ENCODE measurements at regions not wholly inside any gene's neighbourhood (a gene's known extent, or its start where the extent isn't known, plus 50 kb on each side); places are given as distances from the start of the nearest gene placed in this dataset.
"Not testable (repeated sequence)": the region's sequence is repeated elsewhere in the genome, so short reads cannot be mapped to it uniquely, and the experiment has no call there.

DNA sequence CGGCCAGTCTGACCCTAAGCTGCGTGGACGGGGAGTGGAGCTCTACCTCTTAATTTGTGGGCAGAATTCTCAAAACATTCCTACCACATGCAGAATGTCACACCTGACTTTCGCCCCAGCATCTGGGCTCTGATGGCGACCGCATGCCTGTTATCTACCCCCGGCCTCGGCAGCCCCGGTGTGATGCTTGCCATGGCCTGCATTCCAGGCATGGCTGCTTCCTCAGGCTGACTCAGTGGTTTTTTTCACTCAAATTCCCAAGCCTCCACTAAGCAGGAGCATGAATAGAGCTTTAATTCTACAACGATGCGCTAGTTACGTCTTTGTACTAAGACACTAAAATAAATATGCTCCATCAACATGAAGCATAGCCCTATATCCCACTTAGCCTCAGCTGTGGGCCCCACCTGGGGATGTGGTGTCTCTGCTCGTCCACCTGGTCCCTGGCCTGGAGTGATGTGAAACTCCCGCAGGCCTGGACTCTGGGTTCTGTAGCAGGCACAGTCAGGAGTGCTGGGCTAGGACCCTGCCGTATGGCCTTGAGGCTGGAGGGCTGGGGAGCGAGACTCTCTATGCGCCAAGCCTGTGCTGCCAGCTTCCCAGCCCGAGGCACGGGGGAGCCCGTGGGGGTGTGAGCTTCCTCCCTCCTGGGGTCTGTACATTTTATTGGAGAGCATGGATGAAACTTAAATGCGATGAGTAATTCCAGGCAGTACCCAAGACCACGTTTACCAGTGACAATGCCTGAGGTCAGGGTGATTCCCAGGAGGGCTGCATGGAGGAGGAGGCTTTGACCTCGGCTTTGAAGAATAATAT, 153.2 kb downstream of the CTTN start:
- ChIA-PET POLR2A (no interaction called here), CTCF (no interaction called here)
- Mint-ChIP-seq H3K27ac (no peak overlapping the region), H3K27me3 (ENCODE audit: low read depth) (no peaks in the 10 kb centered on the region), H3K36me3 (ENCODE audit: low read depth) (no peaks in the 10 kb centered on the region), H3K9me3 (ENCODE audit: insufficient read depth) (no peaks in the 10 kb centered on the region), H3K4me3 (no peak overlapping the region), H3K4me1 (ENCODE audit: low read depth) (no peaks in the 10 kb centered on the region)
- DNase-seq, result no peak
- ATAC-seq, result no peak

DNA sequence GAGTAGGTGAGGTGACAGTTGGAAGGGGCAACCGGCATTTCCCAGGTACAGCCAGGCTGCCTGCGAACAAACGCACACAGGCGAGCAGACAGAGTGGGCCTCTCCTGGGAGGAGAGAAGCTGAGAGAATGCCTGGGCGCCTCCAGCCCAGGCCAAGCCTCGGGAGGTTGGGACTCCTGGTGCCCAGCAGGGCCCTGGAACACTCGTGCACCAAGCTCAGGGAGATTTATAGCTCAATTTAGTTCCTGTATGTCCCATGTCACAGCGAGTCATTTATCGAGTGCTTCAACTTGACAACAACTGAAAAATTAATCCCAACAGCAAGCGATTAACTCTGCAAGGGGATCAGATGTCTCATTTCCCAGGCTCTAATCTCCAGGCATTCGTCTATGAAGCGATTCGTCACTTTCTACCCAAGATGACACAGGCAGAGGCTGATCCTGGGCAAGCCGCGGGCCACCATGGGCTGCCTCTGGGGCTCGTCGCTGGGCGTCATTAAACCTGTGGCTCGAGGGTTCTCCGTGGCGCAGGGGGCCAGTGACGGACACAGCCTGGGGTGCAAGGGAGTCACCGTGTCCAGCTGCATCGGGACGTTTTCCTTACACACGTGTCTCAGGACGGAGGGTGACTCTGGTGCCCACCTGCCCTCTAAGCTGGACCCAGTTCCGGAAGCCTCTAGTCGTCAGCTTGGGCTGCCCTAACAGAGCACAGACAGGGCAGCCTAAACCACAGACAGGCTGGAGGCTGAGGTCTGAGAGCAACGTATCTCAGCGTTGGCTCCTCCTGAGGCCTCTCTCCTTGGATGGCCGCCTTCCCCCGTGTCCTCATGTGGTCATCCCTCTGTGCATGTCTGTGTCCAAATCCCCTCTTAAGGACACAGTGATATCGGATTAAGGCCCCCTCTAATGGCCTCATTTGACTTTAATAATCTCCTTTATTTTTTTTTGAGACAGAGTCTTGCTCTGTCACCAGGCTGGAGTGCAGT, 154.1 kb downstream of the CTTN start:
- ATAC-seq (no peak), DNase-seq (no peak)
- Mint-ChIP-seq H3K27ac (no peak overlapping the region), H3K4me1 (ENCODE audit: low read depth) (no peaks in the 10 kb centered on the region), H3K27me3 (ENCODE audit: low read depth) (no peaks in the 10 kb centered on the region), H3K36me3 (ENCODE audit: low read depth) (no peaks in the 10 kb centered on the region), H3K4me3 (no peak overlapping the region), H3K9me3 (ENCODE audit: insufficient read depth) (no peaks in the 10 kb centered on the region)
- ChIA-PET CTCF (no interaction called here), POLR2A (no interaction called here)

DNA sequence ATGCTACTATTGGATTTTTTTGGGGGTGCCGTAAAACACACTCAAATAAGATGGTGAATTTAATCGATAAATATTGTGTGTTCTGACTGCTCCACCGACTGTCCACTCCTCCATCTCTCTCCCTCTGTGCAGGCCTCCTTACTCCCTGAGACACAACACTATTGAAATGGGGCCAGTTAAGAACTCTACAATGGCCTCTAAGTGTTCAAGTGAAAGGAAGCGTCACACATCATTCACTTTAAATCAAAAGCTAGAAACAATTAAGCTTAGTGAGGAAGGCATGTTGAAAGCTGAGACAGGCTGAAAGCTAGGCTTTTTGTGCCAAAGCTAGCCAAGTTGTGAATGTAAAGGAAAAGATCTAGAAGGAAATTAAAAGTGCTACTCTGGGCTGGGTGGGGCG, 156.7 kb downstream of the CTTN start:
- Mint-ChIP-seq H3K4me3 (no peak overlapping the region), H3K9me3 (ENCODE audit: insufficient read depth) (no peaks in the 10 kb centered on the region), H3K27me3 (ENCODE audit: low read depth) (no peaks in the 10 kb centered on the region), H3K36me3 (ENCODE audit: low read depth) (no peaks in the 10 kb centered on the region), H3K4me1 (ENCODE audit: low read depth) (no peaks in the 10 kb centered on the region), H3K27ac (no peak overlapping the region)
- no peak for ATAC-seq
- ChIA-PET CTCF (interaction anchor here (1.2 kb wide), 1 partner anchor 10 kb away, joined by 3 read pairs; no protein-coding TSS in a partner anchor), POLR2A (no interaction called here)
- no peak for DNase-seq

DNA sequence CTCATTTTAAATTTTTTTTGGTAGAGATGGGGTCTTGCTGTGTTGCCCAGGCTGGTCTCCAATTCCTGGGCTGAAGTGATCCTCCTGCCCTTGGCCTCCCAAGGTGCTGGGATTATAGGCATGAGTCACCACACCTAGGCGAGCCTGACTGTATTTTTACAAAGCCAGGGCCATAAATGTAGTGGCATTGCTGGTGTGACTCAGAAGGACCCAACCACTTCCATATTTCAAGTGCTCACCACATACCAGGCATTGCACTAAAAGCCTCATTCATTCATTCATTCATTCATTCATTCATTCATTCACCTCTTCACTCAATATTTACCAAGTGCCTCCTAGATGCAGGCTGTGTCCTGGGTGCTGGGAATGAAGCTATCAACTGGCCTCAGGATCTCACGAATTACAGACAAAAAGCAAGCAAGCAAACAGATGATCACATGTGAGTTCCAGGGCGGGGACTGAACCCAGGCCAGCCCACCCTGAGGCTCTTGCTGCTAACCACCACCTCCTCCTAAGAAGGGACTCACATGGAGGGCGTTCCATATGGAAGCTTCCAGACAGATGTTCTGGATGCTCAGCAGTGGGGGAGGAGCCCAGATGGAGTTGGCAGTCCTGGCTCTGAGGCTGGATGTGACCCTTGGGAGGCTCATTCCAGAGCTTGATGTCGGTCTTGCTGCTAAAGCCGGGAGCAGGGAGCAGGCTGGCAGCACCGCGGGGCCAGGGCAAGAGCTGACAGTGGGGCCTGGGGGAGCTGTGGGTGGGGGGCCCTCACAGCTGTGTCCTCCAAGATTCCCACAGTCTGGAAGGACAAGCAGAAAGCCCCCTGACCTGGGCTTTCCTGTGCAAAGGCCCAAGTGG, 158.8 kb downstream of the CTTN start:
- no peaks in the 10 kb centered on the region for H3K4me1 Mint-ChIP-seq (ENCODE audit: low read depth)
- no peak for DNase-seq
- CTCF ChIA-PET, result no interaction called here

DNA sequence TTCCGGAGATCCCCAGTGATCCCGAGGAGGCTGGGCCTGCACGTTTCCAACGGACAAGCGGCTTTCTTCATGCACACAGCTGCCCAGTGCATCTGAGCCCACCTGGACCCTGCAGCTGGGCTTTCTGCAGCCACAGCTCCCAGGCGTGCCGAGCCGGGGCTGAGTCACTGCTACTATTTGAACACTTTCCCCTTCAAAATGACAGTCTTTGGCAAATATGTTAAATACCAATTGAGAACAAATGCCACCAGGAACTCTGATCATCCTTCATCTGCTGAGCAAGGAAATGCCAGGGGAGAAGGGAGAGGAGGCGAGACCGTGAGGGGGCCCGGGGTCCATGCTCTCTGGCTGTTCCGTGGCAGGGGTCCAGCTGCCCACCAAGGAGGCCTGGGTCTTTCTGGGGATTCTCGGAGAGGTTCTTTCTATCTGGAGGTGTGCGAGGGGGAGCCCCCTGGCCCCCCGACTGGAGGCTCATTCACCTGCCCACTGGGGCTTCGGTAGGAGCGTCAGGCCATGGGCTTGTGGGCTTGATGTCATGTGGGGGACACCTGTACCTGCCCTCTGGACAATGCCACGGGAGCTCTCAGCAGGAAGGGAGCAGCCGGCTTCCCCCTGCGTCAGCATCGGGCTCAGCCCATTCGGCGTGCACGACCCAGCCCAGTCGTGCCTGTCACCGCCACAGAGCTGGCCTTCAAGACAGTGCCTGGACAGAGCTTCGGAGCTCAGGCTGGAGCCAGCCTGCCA, 159.6 kb downstream of the CTTN start:
- Mint-ChIP-seq H3K9me3 (ENCODE audit: insufficient read depth) (no peaks in the 10 kb centered on the region), H3K27ac (no peak overlapping the region), H3K36me3 (ENCODE audit: low read depth) (no peaks in the 10 kb centered on the region), H3K27me3 (ENCODE audit: low read depth) (no peaks in the 10 kb centered on the region), H3K4me1 (ENCODE audit: low read depth) (no peaks in the 10 kb centered on the region), H3K4me3 (no peak overlapping the region)
- DNase-seq, result no peak
- no peak for ATAC-seq
- ChIA-PET CTCF (no interaction called here), POLR2A (no interaction called here)

More for the DNA sequence above, 158.8 kb downstream of the CTTN start:
- POLR2A ChIA-PET, result no interaction called here
- Mint-ChIP-seq H3K36me3 (ENCODE audit: low read depth) (no peaks in the 10 kb centered on the region), H3K27ac (no peak overlapping the region), H3K4me3 (no peak overlapping the region), H3K27me3 (ENCODE audit: low read depth) (no peaks in the 10 kb centered on the region), H3K9me3 (ENCODE audit: insufficient read depth) (no peaks in the 10 kb centered on the region)
- no peak for ATAC-seq

DNA sequence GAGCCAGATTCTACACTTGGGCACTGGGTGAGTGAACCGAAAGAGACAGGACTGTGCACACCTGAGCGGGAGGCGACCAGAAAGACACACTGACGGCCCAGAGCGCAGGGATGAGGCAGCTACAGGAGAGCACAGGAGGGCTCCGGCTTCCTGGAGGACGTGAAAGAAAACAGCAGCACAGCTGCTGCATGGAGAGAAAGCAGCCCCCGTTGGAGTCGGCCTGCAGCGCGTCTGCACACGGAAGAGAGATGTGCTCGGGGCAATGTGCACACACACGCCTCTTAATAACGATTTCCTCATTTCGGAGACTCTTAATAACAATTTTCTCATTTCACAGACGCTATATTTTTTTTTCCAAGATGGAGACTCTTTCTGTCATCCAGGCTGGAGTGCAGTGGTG, 160.4 kb downstream of the CTTN start:
- Mint-ChIP-seq H3K4me1 (ENCODE audit: low read depth) (no peaks in the 10 kb centered on the region), H3K4me3 (no peak overlapping the region), H3K27me3 (ENCODE audit: low read depth) (no peaks in the 10 kb centered on the region), H3K9me3 (ENCODE audit: insufficient read depth) (no peaks in the 10 kb centered on the region), H3K36me3 (ENCODE audit: low read depth) (no peaks in the 10 kb centered on the region), H3K27ac (no peak overlapping the region)
- POLR2A ChIA-PET, result no interaction called here
- CTCF ChIA-PET, result no interaction called here
- no peak for DNase-seq
- no peak for ATAC-seq

DNA sequence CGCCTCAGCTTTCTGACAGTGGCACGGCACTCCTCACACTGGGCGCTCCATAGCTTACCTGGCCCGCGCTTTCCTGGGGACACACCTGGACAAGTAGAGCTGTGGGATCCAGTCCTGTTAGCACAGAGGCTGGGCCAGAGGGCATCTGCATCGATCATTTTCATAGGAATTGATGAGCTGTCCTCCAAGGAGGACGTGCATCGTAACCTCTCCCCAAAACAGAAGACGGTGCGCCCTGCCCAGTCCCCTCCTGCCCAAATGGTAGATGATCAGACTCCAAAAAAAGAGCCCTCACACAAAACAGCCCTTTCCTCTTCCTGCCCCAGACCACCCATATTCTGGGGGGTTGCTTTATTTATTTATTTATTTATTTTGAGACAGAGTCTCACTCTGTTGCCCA, 161.2 kb downstream of the CTTN start:
- ChIA-PET POLR2A (no interaction called here), CTCF (no interaction called here)
- Mint-ChIP-seq H3K9me3 (ENCODE audit: insufficient read depth) (no peaks in the 10 kb centered on the region), H3K36me3 (ENCODE audit: low read depth) (no peaks in the 10 kb centered on the region), H3K27ac (no peak overlapping the region), H3K4me1 (ENCODE audit: low read depth) (no peaks in the 10 kb centered on the region), H3K4me3 (no peak overlapping the region), H3K27me3 (ENCODE audit: low read depth) (no peaks in the 10 kb centered on the region)
- DNase-seq (no peak), ATAC-seq (no peak)

DNA sequence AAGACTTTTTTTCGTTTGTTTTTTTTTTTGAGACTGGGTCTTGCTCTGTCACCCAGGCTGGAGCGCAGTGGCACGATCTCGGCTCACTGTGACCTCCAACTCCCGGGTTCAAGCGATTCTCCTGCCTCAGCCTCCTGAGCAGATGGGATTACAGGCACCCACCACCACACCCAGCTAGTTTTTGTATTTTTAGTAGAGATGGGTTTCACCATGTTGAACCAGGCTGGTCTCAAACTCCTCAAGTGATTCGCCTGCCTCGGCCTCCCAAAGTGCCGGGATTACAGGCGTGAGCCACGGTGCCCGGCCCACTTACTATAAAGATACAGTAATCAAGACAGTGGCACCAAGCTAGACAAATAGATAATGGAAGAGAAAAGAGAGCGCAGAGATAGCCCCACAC, 162.3 kb downstream of the CTTN start:
- ATAC-seq; POLR2A ChIA-PET; CTCF ChIA-PET; H3K27ac Mint-ChIP-seq; H3K4me1 Mint-ChIP-seq (ENCODE audit: low read depth); H3K27me3 Mint-ChIP-seq (ENCODE audit: low read depth); H3K4me3 Mint-ChIP-seq; H3K36me3 Mint-ChIP-seq (ENCODE audit: low read depth); H3K9me3 Mint-ChIP-seq (ENCODE audit: insufficient read depth); DNase-seq: not testable (repeated sequence)

DNA sequence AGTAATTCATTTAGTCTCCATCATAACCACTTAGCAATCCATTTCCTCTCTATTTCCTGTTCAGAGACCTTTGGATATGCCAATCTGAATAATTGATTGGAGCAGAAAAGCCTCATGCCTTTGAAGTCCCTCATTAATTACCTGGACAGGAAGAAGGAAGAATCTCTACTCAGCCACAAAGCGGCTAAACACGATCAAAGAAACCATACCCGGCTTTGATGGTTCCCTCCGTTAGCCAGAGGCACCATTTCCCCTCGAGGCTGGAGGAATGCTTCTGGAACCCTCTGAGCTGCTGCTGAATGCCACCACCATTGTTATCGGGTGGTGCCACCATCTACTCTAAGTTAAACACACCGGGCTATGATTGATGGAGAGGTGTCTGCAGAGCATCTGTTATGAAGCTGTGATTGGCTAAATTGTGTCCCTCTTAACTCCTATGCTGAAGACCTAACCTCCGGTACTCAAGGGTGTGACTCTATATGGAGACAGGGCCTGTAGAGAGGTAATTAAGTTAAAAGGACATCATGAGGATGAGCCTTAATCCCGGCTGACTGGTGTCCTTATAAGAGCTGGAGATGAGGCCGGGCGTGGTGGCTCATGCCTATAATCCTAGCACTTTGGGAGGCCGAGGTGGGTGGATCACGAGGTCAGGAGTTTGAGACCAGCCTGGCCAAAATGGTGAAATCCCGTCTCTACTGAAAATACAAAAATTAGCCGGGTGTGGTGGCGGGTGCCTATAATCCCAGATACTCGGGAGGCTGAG, 168.6 kb downstream of the CTTN start:
- no peak for DNase-seq
- Mint-ChIP-seq H3K36me3 (ENCODE audit: low read depth) (no peaks in the 10 kb centered on the region), H3K9me3 (ENCODE audit: insufficient read depth) (no peaks in the 10 kb centered on the region), H3K4me3 (no peak overlapping the region), H3K4me1 (ENCODE audit: low read depth) (no peaks in the 10 kb centered on the region), H3K27ac (no peak overlapping the region), H3K27me3 (ENCODE audit: low read depth) (peaks cover 6% of the 10 kb centered on the region)
- POLR2A ChIA-PET, result no interaction called here
- no peak for ATAC-seq
- CTCF ChIA-PET, result no interaction called here

DNA sequence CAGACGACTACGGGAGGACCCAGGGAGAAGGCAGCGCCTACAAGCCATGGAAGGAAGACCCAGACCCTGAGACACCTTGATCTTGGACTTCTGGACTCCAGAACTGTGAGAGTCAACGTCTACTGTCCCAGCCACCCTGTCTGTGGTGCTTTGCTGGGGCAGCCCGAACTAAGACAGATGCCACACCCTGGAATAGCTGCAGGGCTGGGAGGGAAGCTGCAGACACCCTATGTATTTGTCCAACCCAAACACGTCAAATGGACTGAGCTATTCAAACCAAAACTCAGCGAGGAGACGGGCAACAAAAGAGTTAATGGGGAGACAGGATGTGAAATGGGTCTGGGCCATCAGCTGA, 169.3 kb downstream of the CTTN start:
- Mint-ChIP-seq H3K4me3 (no peak overlapping the region), H3K27me3 (ENCODE audit: low read depth) (peaks cover 6% of the 10 kb centered on the region), H3K4me1 (ENCODE audit: low read depth) (no peaks in the 10 kb centered on the region), H3K27ac (no peak overlapping the region), H3K36me3 (ENCODE audit: low read depth) (no peaks in the 10 kb centered on the region), H3K9me3 (ENCODE audit: insufficient read depth) (no peaks in the 10 kb centered on the region)
- no peak for DNase-seq
- ChIA-PET CTCF (no interaction called here), POLR2A (no interaction called here)
- no peak for ATAC-seq

All from activated CD8-positive, alpha-beta T cell treated with anti-CD3 and anti-CD28 coated beads, Interleukin-2, amount 10 ng/mL, durations not matched to agents 7 days and 5 days (primary cell).